Psoas muscle (tissue), 7 donors: ENCODE measurements at regions not wholly inside any gene's neighbourhood (a gene's known extent, or its start where the extent isn't known, plus 50 kb on each side); places are given as distances from the start of the nearest gene placed in this dataset.

ENCODE experiments used
- ATAC-seq, 4 donors: fragments of 200-7000 bp; cut with Tn5 transposase; one replicate each; pipeline ENCODE4 v1.9.1; 2020; ENCODE audit warnings: moderate library complexity in 3 of 4, mild to moderate bottlenecking in 2 of 4
- DNase-seq, 2 donors: peaks; one replicate each; pipeline ENCODE4 v3.0.0-alpha.2; 2020
- H3K27ac ChIP-seq: fragments of 200-600 bp; one replicate; pipeline ENCODE4 v1.8.0; 2022
- H3K27me3 ChIP-seq, 3 donors: fragments of 200-600 bp in 1 of 3; one replicate each; pipeline versions ENCODE4 v1.6.1 to v1.8.0; 2013 to 2022; ENCODE audit warnings: low read length in 2 of 3, mild to moderate bottlenecking in 2 of 3, moderate library complexity in 1 of 3; ENCODE audit not compliant: insufficient read depth in 3 of 3
- H3K36me3 ChIP-seq, 2 donors: fragments of 200-600 bp in 1 of 2; one replicate each; pipeline versions ENCODE4 v1.6.1 to v1.8.0; 2013 to 2022; ENCODE audit warnings: low read depth in 1 of 2, mild to moderate bottlenecking in 1 of 2, moderate library complexity in 1 of 2; ENCODE audit not compliant: insufficient read depth in 1 of 2
- H3K4me1 ChIP-seq: fragments of 200-600 bp; one replicate; pipeline ENCODE4 v1.8.0; 2022
- H3K4me3 ChIP-seq: fragments of 200-600 bp; one replicate; pipeline ENCODE4 v1.8.0; 2022; ENCODE audit warnings: mild to moderate bottlenecking
- H3K9me3 ChIP-seq: fragments of 200-600 bp; one replicate; pipeline ENCODE4 v1.8.0; 2022
- CTCF ChIP-seq: fragments of 200-600 bp; IDR thresholded peaks from one replicate; pipeline ENCODE4 v1.8.0; 2022; ENCODE audit warnings: antibody characterized with exemption
- whole genome bisulfite sequencing, 3 donors: extraction: QIAGEN DNeasy Blood & Tissue Kit; methylation state at CpG; one replicate each; pipeline versions ENCODE4 v1.1.6 to v1.1.7; 2013; 5-methylcytosine and 5-hydroxymethylcytosine counted together
- intact Hi-C, 2 donors: fragments of 100-400 bp; cut with DNase I; formaldehyde crosslinking; loops; one replicate each; pipeline versions ENCODE4 v1.11.0 to v1.14.2; 2022
- donor health status: healthy with polysubstance abuse.
- donor health status: DM: no; HTN: no; CAD: no; lungs with moderate emphysema.
- donor health status: Bipolar disorder and iron deficiency.
- donor health status: healthy.
- donor health status: DM: yes; HTN: yes; CAD: no.
- donor health status: DM: no; HTN: no; CAD: no.
- donor health status: DM: yes; HTN: yes; CAD: no.

- no peak for TF ChIP-seq CTCF
- no peaks in the 10 kb centered on the region for H3K4me1 ChIP-seq
These were observed 1147.7 kb upstream of the WWC1 start for GRCh38 chr5:167143716-167144115.

GRCh38 chr5:167145841-167146240, 1145.6 kb upstream of the WWC1 start:
- 77 to 80% (median 79%) methylated on average over 7 of the region's 7 CpGs for WGBS, 3 donors
- DNase-seq (no peak), ATAC-seq (no peak)
- no peak for TF ChIP-seq CTCF
- Histone ChIP-seq H3K4me3 (no peak overlapping the region), H3K36me3 (no peaks in the 10 kb centered on the region), H3K27ac (no peak overlapping the region), H3K27me3 (no peaks in the 10 kb centered on the region), H3K4me1 (no peaks in the 10 kb centered on the region), H3K9me3 (no peaks in the 10 kb centered on the region)
- intact Hi-C loops: no loop called here

More at GRCh38 chr5:167143716-167144115, 1147.7 kb upstream of the WWC1 start:
- WGBS, 3 donors: 92 to 93% (median 93%) methylated on average over 9 of the region's 9 CpGs
- DNase-seq (no peak), ATAC-seq (no peak)
- Histone ChIP-seq H3K27me3 (no peaks in the 10 kb centered on the region), H3K27ac (no peak overlapping the region), H3K9me3 (no peaks in the 10 kb centered on the region), H3K4me3 (no peak overlapping the region), H3K36me3 (no peaks in the 10 kb centered on the region)
- intact Hi-C loops: no loop called here

- Histone ChIP-seq H3K4me3 (no peak overlapping the region), H3K27ac (no peak overlapping the region), H3K36me3 (no peaks in the 10 kb centered on the region), H3K4me1 (no peaks in the 10 kb centered on the region), H3K9me3 (no peaks in the 10 kb centered on the region), H3K27me3 (no peaks in the 10 kb centered on the region)
- 72 to 82% (median 75%) methylated on average over 3 of the region's 3 CpGs for WGBS, 3 donors
- no peak for ATAC-seq
- intact Hi-C loops: no loop called here
- TF ChIP-seq CTCF: no peak
- DNase-seq: no peak
These were observed 1143.6 kb upstream of the WWC1 start for GRCh38 chr5:167147879-167148278.

- H3K27ac ChIP-seq: no peak overlapping the region
- no peak overlapping the region for H3K4me3 ChIP-seq
- DNase-seq (no peak), ATAC-seq (no peak)
- no peaks in the 10 kb centered on the region for H3K36me3 ChIP-seq
- intact Hi-C loops: no loop called here
- no peak for TF ChIP-seq CTCF
- H3K4me1 ChIP-seq: no peaks in the 10 kb centered on the region
- no peaks in the 10 kb centered on the region for H3K27me3 ChIP-seq
- H3K9me3 ChIP-seq: no peaks in the 10 kb centered on the region
These were observed 1140.8 kb upstream of the WWC1 start for GRCh38 chr5:167150661-167151060.

- Histone ChIP-seq H3K4me3 (no peak overlapping the region), H3K27me3 (no peaks in the 10 kb centered on the region), H3K27ac (no peak overlapping the region), H3K9me3 (no peaks in the 10 kb centered on the region), H3K36me3 (no peaks in the 10 kb centered on the region), H3K4me1 (no peaks in the 10 kb centered on the region)
- no peak for TF ChIP-seq CTCF
- WGBS, 3 donors: 78 to 82% (median 79%) methylated on average over 3 of the region's 3 CpGs
- ATAC-seq: no peak
- intact Hi-C loops: no loop called here
- no peak for DNase-seq
These were observed 1138.9 kb upstream of the WWC1 start for GRCh38 chr5:167152561-167152960.
